ENCODE measurements at regions not wholly inside any gene's neighbourhood (a gene's known extent, or its start where the extent isn't known, plus 50 kb on each side); places are given as distances from the start of the nearest gene placed in this dataset.

- peak; percentile 68 for DNase-seq (ENCODE audit: low read depth)
Observed at GRCh38 chr22:26892166-26893041, 235.0 kb downstream of the MIAT start.

GRCh38 chr22:26893173-26894110 is 236.1 kb downstream of the MIAT start:
- no peak for DNase-seq (ENCODE audit: low read depth)

- no peak for DNase-seq (ENCODE audit: low read depth)
Observed at GRCh38 chr22:26894362-26894761, 237.0 kb downstream of the MIAT start.

GRCh38 chr22:26894766-26895485 is 237.5 kb downstream of the MIAT start:
- peak; percentile 90 for DNase-seq (ENCODE audit: low read depth)

- DNase-seq (ENCODE audit: low read depth): no peak
Observed at GRCh38 chr22:26897384-26897783, 240.0 kb downstream of the MIAT start.

- DNase-seq (ENCODE audit: low read depth): no peak
Observed at GRCh38 chr22:26898946-26899605, 241.7 kb downstream of the MIAT start.

GRCh38 chr22:26900787-26901186 is 243.4 kb downstream of the MIAT start:
- DNase-seq (ENCODE audit: low read depth): no peak

- no peak for DNase-seq (ENCODE audit: low read depth)
Observed at GRCh38 chr22:26901198-26901816, 243.9 kb downstream of the MIAT start.

GRCh38 chr22:26902401-26903029 is 245.1 kb downstream of the MIAT start:
- no peak for DNase-seq (ENCODE audit: low read depth)

GRCh38 chr22:26903030-26903856 is 245.9 kb downstream of the MIAT start:
- DNase-seq (ENCODE audit: low read depth): no peak

- no peak for DNase-seq (ENCODE audit: low read depth)
Observed at GRCh38 chr22:26904483-26904882, 247.1 kb downstream of the MIAT start.

- no peak for DNase-seq (ENCODE audit: low read depth)
Observed at GRCh38 chr22:26905076-26905475, 247.7 kb downstream of the MIAT start.

- DNase-seq (ENCODE audit: low read depth): no peak
Observed at GRCh38 chr22:26905640-26906039, 248.3 kb downstream of the MIAT start.

GRCh38 chr22:26906464-26906863 is 249.1 kb downstream of the MIAT start:
- no peak for DNase-seq (ENCODE audit: low read depth)

GRCh38 chr22:26907366-26907765 is 250.0 kb downstream of the MIAT start:
- no peak for DNase-seq (ENCODE audit: low read depth)

GRCh38 chr22:26910845-26911244 is 253.5 kb downstream of the MIAT start:
- no peak for DNase-seq (ENCODE audit: low read depth)

GRCh38 chr22:26912655-26913345 is 255.4 kb downstream of the MIAT start:
- no peak for DNase-seq (ENCODE audit: low read depth)

- no peak for DNase-seq (ENCODE audit: low read depth)
Observed at GRCh38 chr22:26914519-26915185, 257.3 kb downstream of the MIAT start.

Data from LHCN-M2 (cell line).